ENCODE measurements at regions not wholly inside any gene's neighbourhood (a gene's known extent, or its start where the extent isn't known, plus 50 kb on each side); places are given as distances from the start of the nearest gene placed in this dataset.

- TF ChIP-seq CTCF (IDR thresholded peaks at IDR 0.05; ENCODE audit: poor library complexity) (no peak), EZH2 (IDR thresholded peaks at IDR 0.05; ENCODE audit: borderline replicate concordance) (no peak)
Observed at GRCh38 chr3:102827386-102827785, 392.6 kb downstream of the ZPLD1 start.
